ENCODE measurements at regions not wholly inside any gene's neighbourhood (a gene's known extent, or its start where the extent isn't known, plus 50 kb on each side); places are given as distances from the start of the nearest gene placed in this dataset.

- DNase-seq: no peak
Observed at GRCh38 chr6:105504706-105505105, 101.8 kb upstream of the PREP start.

- DNase-seq: no peak
Observed at GRCh38 chr6:105503641-105504040, 100.8 kb upstream of the PREP start.

- DNase-seq: no peak
Observed at GRCh38 chr6:105501826-105502344, 99.0 kb upstream of the PREP start.

DNA sequence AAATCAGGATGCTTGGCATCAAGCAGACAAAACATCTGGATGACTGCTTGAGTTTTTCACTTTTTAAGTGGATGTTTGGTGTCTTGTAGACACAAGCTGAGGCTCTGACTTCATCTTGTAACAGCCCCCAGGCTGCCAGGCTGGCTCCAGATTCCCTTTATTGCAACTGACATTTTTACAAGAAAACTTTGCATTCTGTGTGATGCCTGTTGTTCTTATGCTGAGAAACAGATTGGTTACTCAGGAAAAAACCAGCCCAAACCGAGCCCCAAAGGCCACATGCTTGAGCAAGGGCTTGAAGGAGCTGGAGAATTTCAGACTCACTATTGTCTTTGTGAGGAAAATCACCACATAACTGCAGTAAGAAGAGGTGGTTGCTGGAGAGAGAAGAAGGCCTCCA, 98.4 kb upstream of the PREP start:
- no peak for DNase-seq

DNA sequence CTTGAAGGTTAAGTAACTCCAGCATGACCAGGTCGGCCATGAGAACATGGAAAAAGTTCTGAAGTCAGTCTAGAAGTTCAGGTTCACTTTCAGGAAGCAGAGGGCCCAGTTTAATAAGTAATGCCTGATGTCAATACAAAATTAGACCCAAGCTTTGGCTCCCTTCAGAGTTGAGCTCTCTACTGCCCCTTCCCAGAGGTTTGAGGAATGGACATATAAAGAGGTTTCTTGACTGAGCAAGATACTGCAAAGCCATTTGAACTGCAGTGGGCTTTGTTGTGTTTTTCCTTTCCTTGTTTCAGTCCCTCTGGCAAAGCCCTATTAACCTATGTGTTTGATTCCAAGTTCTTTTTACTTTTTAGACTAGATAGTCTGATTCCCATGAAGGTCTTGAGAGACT, 97.8 kb upstream of the PREP start:
- no peak for DNase-seq

- no peak for DNase-seq
Observed at GRCh38 chr6:105499931-105500330, 97.0 kb upstream of the PREP start.

GRCh38 chr6:105499136-105499870, 96.4 kb upstream of the PREP start:
- no peak for DNase-seq

GRCh38 chr6:105497549-105497948, 94.7 kb upstream of the PREP start:
- no peak for DNase-seq

- no peak for DNase-seq
Observed at GRCh38 chr6:105495515-105495914, 92.6 kb upstream of the PREP start.

GRCh38 chr6:105494688-105495087, 91.8 kb upstream of the PREP start:
- DNase-seq: no peak

- DNase-seq: no peak
Observed at GRCh38 chr6:105493736-105494135, 90.9 kb upstream of the PREP start.

GRCh38 chr6:105492706-105493673, 90.1 kb upstream of the PREP start:
- no peak for DNase-seq

DNA sequence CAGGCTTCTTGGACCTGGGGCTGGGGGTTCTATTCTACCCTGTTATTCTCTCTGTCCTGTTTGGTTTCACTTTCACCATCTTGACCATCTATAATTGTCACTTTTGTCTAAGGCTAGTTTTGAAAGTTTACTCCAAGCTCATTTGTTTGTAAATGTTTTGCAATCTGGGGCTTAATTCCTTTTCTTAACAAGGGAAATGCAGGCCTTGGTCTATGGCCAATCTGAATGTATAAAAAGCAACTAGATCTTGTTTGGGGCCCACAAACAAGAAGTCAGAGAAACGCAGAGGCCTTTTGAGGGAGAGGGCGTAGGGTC, 86.3 kb upstream of the PREP start:
- DNase-seq: no peak

- DNase-seq: no peak
Observed at GRCh38 chr6:105488516-105489215, 85.8 kb upstream of the PREP start.

DNA sequence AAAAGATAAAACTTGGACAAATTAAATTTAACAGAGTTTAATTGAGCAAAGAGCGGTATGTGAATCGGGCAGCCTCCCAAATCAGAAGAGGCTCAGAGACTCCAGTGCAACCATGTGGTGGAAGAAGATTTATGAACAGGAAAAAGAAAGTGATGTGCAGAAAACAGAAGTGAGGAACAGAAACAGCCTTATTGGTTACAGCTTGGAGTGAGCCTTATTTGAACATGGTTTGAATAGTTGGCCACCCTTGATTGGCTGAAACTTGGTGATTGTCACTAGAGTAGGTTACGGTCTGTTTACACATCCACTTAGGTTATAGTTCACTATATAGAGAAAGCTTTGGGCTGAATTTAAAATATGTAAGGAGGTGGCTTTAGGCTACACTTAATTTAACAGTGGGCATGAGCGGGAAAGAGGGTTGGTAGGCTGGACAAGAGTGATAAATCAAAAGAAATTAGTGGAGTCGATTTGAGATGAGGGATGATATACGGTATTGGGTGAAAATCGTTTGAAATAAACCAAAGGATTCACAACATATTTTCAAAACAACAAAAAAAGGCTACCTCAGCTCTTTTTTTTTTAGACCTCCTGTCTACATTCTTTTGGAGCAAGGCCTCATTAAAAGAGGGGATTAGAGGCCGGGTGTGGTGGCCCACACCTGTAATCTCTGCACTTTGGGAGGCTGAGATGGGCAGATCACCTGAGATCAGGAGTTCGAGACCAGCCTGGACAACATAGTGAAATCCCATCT, 84.3 kb upstream of the PREP start:
- no peak for DNase-seq

DNA sequence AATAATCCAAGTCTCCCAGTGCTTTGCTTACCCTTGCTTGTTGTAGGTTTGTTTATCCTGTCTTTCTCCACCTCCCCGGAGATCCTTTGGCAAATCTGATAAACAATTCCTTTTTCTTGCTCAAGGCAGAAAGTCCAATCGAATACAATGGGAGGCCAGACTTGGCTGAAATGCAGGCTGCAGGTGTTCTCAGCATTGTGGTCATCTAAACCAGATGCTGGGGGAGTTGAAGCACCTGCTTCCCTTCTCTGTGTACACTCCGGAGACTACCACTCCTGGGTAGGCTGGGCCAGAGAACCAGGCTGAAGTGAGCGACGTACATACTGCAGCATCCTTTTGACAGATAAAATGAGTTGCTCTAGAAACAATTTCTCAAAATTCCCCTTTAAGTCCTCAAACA, 82.6 kb upstream of the PREP start:
- no peak for DNase-seq

DNA sequence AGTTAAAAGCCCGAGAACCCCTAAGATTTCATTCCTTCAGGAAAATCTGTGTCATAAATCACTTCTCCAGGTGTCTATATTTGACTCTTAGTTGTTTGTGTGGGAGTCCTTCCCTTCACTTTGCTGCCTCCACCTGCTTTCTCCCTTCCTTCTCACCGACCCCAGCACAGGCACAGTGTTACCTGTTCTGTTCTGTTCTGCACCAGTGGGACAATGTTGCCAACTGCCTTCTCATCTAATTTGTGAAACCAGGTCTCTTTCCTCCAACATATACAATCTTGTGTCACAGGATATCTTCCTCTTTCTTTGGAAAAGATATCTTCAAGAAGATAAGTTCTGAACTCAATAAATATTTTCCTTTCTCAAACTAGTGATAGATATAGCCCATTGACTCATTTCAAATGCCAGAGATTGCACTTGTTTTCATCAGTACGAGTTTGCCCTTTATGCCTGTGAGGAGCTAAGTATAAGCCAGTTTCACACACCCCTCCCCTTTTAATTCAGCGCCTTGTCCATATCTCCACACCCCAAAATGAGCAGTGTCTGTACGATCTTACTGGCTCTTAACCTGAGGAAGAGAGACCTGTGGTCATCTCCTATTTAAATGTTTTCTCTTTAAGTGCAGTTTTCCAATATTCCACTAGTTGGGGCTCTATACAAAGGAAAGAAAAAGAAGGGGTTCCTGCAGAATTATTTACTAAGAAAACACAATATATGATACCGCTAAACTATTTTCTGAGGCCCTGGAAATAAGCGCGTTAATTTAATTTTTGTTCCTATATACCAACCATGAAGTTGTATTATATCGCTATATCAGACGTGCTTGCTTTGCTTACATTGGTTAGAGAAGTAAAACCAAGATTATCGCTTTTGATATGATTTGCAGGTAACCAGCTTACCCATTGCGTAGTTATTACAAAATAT, 81.6 kb upstream of the PREP start:
- no peak for DNase-seq

GRCh38 chr6:105483492-105483891, 80.6 kb upstream of the PREP start:
- DNase-seq: no peak

GRCh38 chr6:105482921-105483320, 80.0 kb upstream of the PREP start:
- no peak for DNase-seq

DNA sequence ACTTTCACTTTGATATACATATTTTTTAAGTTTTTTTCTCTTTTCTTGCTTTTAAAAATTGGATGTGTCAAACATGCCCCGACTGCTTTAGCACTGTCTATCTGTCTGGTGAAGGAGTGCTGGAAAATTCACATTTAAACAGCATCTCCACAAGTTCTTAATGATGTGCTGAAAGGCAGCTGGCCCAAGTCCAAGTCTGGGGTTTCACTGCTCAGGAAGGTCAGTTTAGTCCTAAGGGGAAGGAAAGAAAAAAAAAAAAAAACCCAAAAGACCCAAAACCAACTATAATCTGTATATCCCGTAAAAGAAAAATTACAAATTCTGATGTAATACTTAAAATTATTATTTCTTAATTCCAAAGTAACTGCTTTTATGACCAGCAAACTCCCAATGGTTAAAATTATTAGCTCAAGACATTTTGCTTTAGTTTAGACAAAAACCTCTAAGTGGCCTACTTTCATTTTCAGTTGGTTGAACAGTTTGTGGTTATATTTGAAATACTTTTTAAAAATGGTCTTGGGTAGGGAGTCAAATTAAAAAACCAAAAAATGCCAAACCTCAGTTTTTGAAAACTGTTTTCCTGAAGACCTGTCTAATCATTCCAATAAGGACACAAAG, 79.5 kb upstream of the PREP start:
- DNase-seq: no peak

DNA sequence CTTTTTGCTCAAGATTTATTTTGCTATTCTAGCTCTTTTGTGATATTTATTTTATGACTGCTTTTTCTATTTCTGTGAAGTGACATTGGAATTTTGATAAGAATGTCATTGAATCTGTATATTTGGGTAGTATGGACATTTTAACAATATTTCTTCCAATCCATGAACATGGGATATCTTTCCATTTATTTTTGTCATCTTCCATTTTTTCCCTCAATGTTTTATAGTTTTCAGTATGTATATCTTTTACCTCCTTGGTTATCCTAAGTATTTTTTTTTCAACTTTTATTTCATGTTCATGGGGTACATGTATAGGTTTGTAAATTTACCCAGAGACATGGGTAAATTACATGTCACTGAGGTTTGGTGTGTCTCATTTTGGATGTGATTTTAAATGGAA, 74.1 kb upstream of the PREP start:
- no peak for DNase-seq

All from activated naive CD4-positive, alpha-beta T cell (primary cell).